ENCODE measurements at regions not wholly inside any gene's neighbourhood (a gene's known extent, or its start where the extent isn't known, plus 50 kb on each side); places are given as distances from the start of the nearest gene placed in this dataset.
"Not testable (repeated sequence)": the region's sequence is repeated elsewhere in the genome, so short reads cannot be mapped to it uniquely, and the experiment has no call there.

DNA sequence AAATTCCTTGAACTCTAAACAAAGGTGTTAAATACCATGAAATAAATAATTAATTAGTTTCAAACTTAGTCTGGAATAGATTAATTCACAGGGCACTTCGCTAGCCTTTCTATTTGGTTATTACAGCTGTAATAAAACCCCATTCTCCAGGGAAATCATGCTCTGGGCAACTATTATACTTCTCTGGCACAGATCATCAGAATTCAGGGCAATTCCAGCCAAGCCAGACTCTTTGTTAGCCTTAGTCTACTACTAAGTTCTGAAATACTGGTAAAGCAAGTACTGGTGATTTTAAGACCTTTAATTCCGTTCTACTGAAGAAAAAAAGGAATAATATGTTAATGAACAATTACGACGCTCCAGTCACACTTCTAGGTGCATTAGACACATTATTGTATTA is 123.4 kb upstream of the PDE1A start:
- no peak overlapping the region for H3K4me3 ChIP-seq (ENCODE audit: low read depth, low read length)
- TF ChIP-seq, protein P1, sequence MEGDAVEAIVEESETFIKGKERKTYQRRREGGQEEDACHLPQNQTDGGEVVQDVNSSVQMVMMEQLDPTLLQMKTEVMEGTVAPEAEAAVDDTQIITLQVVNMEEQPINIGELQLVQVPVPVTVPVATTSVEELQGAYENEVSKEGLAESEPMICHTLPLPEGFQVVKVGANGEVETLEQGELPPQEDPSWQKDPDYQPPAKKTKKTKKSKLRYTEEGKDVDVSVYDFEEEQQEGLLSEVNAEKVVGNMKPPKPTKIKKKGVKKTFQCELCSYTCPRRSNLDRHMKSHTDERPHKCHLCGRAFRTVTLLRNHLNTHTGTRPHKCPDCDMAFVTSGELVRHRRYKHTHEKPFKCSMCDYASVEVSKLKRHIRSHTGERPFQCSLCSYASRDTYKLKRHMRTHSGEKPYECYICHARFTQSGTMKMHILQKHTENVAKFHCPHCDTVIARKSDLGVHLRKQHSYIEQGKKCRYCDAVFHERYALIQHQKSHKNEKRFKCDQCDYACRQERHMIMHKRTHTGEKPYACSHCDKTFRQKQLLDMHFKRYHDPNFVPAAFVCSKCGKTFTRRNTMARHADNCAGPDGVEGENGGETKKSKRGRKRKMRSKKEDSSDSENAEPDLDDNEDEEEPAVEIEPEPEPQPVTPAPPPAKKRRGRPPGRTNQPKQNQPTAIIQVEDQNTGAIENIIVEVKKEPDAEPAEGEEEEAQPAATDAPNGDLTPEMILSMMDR (IDR thresholded peaks at IDR 0.05; ENCODE audit: insufficient read depth, low read length): no peak
- DNase-seq (ENCODE audit: low read depth): peak; percentile 44

DNA sequence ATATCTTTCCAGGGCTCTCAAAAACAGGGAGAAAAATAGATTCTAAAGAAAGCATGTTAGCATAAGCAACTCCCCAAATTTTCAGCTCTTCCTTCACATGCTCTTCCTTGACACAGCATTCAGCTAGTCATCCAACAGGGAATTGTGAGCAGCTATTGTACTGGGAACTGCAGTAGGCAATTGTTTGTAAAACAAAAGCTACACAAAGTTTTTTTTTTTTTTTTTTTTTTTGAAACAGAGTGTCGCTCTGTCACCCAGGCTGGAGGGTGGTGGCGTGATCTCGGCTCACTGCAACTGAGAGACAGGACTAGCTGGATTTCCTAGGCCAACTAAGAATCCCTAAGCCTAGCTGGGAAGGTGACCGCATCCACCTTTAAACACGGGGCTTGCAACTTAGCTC is 125.4 kb upstream of the PDE1A start:
- DNase-seq (ENCODE audit: low read depth); H3K4me3 ChIP-seq (ENCODE audit: low read depth, low read length): not testable (repeated sequence)

DNA sequence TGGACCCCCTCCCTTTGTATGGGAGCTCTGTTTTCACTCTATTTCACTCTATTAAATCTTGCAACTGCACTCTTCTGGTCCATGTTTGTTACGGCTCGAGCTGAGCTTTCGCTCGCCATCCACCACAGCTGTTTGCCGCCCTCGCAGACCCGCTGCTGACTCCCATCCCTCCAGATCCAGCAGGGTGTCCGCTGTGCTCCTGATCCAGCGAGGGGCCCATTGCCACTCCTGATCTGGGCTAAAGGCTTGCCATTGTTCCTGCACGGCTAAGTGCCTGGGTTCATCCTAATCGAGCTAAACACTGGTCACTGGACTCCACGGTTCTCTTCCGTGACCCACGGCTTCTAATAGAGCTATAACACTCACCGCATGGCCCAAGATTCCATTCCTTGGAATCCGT is 125.9 kb upstream of the PDE1A start:
- H3K4me3 ChIP-seq (ENCODE audit: low read depth, low read length); DNase-seq (ENCODE audit: low read depth): not testable (repeated sequence)

DNA sequence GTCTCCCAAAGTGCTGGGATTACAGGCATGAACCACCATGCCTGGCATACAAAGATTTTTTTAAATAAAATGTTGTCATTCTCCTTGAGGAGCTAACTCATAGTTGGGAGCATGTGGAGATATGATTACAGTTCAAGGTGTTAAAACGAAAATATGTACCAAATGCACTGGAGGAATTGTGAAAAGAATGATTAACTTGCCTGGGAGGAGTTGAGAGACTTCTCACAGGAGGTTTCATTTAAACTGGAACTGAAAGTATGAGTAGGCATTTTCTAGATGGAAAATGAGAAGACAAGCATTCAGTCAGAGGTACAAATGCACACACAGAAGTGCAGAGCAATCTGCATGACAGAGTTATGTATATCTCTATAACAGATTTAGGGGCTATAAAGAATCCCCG is 126.6 kb upstream of the PDE1A start:
- no peak overlapping the region for H3K4me3 ChIP-seq (ENCODE audit: low read depth, low read length)
- no peak for DNase-seq (ENCODE audit: low read depth)
- TF ChIP-seq, protein P1 (IDR thresholded peaks at IDR 0.05; ENCODE audit: insufficient read depth, low read length): no peak

DNA sequence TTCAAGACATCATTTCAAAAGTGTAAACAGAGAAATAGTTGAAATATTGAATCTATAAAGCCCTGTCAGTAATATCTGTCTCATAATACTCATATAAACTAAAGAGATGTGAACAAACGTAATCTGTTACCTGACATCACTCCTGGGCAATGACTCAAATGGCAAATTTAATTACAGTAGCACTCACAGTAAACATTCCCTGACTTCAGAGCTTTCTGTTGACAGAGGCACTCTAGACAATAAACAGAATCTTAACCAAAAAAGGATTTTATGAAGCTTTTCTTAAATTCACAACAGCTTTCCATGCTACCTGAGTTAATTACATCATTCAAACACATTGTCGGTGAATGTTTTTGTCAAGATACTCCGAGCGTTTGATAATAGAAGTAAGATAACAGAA is 128.1 kb upstream of the PDE1A start:
- no peak for DNase-seq (ENCODE audit: low read depth)
- TF ChIP-seq, protein P1 (IDR thresholded peaks at IDR 0.05; ENCODE audit: insufficient read depth, low read length): no peak
- no peak overlapping the region for H3K4me3 ChIP-seq (ENCODE audit: low read depth, low read length)

DNA sequence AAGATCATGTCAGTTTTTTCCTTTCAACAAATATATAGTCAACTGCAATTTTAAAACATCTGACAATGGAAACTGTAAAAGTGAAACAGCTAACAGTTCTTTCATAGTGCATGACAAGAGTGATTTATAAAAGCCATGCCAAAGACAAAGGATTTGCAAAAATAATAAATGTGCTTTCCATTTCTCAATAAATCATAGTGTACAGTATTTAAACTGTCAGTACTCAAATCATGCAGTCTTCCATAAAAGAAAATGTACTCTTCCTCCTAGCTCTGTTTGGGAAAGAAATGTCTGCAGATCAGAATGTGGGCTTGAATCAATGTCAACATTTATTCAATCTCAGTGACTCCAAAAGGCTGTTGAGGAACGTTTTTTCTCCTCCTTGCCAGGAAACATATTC is 131.7 kb upstream of the PDE1A start:
- TF ChIP-seq, protein P1 (IDR thresholded peaks at IDR 0.05; ENCODE audit: insufficient read depth, low read length): no peak
- no peak for DNase-seq (ENCODE audit: low read depth)

DNA sequence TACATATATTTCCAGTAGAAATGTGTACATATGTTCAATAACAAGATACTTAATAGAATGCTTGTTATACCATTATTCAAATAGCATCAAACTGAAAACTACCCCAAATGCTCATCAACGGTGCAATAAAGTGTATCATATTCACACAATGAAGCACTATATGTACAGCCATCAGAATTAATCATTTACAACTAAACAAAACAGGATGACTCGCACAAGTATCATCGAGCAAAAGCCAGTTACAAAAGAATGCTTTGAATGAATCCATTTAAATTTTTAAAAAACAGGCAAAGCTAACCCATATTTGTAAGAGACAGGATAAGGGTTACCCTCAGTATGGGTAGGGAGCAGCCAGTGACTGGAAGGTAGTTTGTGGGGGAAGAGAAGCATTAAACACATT is 132.8 kb upstream of the PDE1A start:
- H3K4me3 ChIP-seq (ENCODE audit: low read depth, low read length): no peak overlapping the region
- DNase-seq (ENCODE audit: low read depth): no peak
- TF ChIP-seq, protein P1 (IDR thresholded peaks at IDR 0.05; ENCODE audit: insufficient read depth, low read length): no peak

More for the DNA sequence above, 131.7 kb upstream of the PDE1A start:
- no peak overlapping the region for H3K4me3 ChIP-seq (ENCODE audit: low read depth, low read length)

DNA sequence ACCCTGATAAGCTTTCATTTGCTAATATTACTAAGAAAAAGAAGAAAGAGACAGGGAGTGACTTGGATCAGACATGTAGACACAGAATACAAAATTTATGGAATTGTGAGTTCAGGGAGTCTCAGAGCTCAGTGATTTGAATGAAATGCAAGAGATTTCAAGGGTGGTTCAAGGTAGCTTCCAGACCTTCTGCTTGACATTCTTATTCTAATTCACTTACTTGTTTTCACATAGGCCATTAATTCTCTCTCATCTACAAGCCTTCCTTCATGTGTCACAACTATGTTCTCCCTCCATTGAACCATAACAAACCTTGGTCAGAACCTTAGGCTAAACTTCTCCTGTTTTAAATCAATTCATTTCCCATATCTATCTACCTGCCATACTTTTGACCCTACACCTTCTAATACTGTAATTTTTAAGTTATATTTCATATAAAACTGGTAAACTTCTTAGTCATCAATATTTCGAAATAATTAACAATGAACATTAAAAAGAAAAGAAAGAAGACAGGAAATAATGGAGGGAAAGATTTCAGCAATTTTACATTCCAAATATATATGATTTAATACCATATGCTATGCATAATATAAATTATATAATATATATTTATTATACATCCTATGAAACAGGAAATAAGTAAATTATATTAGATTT is 139.2 kb upstream of the PDE1A start:
- TF ChIP-seq, protein P1 (IDR thresholded peaks at IDR 0.05; ENCODE audit: insufficient read depth, low read length): no peak
- no peak for DNase-seq (ENCODE audit: low read depth)
- H3K4me3 ChIP-seq (ENCODE audit: low read depth, low read length): no peak overlapping the region
